ENCODE measurements at regions not wholly inside any gene's neighbourhood (a gene's known extent, or its start where the extent isn't known, plus 50 kb on each side); places are given as distances from the start of the nearest gene placed in this dataset.

DNA sequence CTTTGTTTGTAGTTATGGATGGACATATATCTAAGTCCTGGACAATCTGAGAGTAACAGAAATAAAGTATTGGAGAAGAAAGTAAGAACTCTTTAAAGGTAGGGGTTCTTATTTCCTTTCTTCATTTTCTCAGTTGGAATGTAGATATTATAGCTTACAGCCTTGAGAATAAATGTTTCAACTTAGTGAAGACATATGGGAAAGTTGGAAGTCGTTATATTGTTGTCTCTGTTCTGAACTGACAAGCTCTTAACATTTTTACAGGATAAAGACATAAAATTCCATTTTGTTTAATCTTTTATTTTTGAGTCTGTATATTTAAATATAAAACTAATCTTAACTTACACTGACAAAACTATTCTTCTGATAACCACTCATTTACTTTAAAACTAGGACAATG lies 2187.5 kb upstream of the ACO1 start:
- Histone ChIP-seq H4K20me1 (ENCODE audit: low read depth) (no peaks in the 10 kb centered on the region), H3K9me3 (ENCODE audit: low read depth) (no peaks in the 10 kb centered on the region), H3K9ac (no peak overlapping the region), H3K4me3 (no peak overlapping the region), H3K79me2 (ENCODE audit: low read depth) (no peaks in the 10 kb centered on the region), H3K27me3 (no peaks in the 10 kb centered on the region), H3K27ac (no peak overlapping the region), H2AFZ (replicated peaks) (no peak overlapping the region), H3F3A (ENCODE audit: low read depth) (no peaks in the 10 kb centered on the region), H3K4me1 (no peaks in the 10 kb centered on the region), H3K36me3 (no peaks in the 10 kb centered on the region), H3K4me2 (no peak overlapping the region)
- no peaks in the 10 kb centered on the region for H3K36me3 Mint-ChIP-seq
- H3K27me3 Mint-ChIP-seq (ENCODE audit: insufficient read depth, low read depth): no peaks in the 10 kb centered on the region
- H3K4me3 Mint-ChIP-seq: no peak overlapping the region
- no peaks in the 10 kb centered on the region for H3K4me1 Mint-ChIP-seq
- no peak for DNase-seq (ENCODE audit: low spot score)
- no peak for TF ChIP-seq EZH2phosphoT487 (IDR thresholded peaks at IDR 0.05)
- H3K9me3 Mint-ChIP-seq: peaks cover 17% of the 10 kb centered on the region
- H3K27ac Mint-ChIP-seq: no peak overlapping the region

DNA sequence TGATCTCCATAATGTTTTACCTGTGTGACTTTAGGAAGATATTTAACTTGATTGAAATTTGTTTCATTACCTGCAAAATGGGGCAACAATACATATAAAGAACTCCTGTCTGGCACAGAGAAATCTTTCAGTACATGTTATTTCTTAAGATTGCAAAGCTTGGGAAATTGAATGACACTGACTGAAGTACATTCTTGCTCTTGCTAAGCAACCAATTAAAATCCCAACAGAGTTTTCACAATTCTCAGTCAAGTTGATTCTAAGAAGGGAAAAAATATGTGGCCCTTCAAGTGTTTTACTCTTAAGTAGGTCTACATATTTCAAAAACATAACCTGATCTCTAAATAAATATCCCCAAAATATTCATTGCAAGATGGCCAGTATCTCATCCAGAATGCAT lies 2187.0 kb upstream of the ACO1 start:
- no peaks in the 10 kb centered on the region for H3K4me1 Mint-ChIP-seq
- H3K9me3 Mint-ChIP-seq: peaks cover 17% of the 10 kb centered on the region

DNA sequence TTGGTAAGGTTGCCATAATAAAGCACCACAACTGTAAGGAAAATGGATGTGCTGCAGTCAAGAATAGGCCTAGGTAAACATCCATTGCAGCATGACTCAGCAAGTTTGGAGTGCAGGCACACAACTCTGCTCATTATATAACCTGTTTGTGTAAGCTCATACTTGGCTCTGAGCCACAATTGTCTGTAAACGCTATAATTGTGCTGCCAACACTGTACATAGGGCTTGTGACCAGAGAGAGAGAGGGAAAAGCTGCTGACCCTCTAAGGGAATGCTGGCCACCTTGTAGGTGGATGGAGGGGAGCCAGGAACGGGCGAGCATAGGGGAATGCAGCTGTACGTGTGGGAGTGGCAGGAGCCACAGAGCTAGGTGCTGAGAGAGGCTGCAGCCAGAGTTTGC lies 2186.5 kb upstream of the ACO1 start:
- DNase-seq (ENCODE audit: low spot score): peak; percentile 14
- Histone ChIP-seq H3K4me1 (no peaks in the 10 kb centered on the region), H3K9ac (no peak overlapping the region), H4K20me1 (ENCODE audit: low read depth) (no peaks in the 10 kb centered on the region), H2AFZ (replicated peaks) (no peak overlapping the region), H3K79me2 (ENCODE audit: low read depth) (no peaks in the 10 kb centered on the region), H3K27me3 (no peaks in the 10 kb centered on the region), H3K36me3 (no peaks in the 10 kb centered on the region), H3K4me3 (no peak overlapping the region), H3K4me2 (no peak overlapping the region), H3K27ac (no peak overlapping the region), H3K9me3 (ENCODE audit: low read depth) (no peaks in the 10 kb centered on the region), H3F3A (ENCODE audit: low read depth) (no peaks in the 10 kb centered on the region)
- TF ChIP-seq EZH2 (IDR thresholded peaks at IDR 0.05): no peak
- TF ChIP-seq, protein P1, sequence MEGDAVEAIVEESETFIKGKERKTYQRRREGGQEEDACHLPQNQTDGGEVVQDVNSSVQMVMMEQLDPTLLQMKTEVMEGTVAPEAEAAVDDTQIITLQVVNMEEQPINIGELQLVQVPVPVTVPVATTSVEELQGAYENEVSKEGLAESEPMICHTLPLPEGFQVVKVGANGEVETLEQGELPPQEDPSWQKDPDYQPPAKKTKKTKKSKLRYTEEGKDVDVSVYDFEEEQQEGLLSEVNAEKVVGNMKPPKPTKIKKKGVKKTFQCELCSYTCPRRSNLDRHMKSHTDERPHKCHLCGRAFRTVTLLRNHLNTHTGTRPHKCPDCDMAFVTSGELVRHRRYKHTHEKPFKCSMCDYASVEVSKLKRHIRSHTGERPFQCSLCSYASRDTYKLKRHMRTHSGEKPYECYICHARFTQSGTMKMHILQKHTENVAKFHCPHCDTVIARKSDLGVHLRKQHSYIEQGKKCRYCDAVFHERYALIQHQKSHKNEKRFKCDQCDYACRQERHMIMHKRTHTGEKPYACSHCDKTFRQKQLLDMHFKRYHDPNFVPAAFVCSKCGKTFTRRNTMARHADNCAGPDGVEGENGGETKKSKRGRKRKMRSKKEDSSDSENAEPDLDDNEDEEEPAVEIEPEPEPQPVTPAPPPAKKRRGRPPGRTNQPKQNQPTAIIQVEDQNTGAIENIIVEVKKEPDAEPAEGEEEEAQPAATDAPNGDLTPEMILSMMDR (IDR thresholded peaks at IDR 0.05): no peak
- TF ChIP-seq EZH2phosphoT487 (IDR thresholded peaks at IDR 0.05): no peak
- no peaks in the 10 kb centered on the region for H3K27me3 Mint-ChIP-seq (ENCODE audit: insufficient read depth, low read depth)
- no peak overlapping the region for H3K4me3 Mint-ChIP-seq
- H3K27ac Mint-ChIP-seq: no peak overlapping the region
- H3K36me3 Mint-ChIP-seq: no peaks in the 10 kb centered on the region
- H3K4me1 Mint-ChIP-seq: no peaks in the 10 kb centered on the region
- peaks cover 17% of the 10 kb centered on the region for H3K9me3 Mint-ChIP-seq

More for the DNA sequence above, 2187.0 kb upstream of the ACO1 start:
- H3K36me3 Mint-ChIP-seq: no peaks in the 10 kb centered on the region
- H2AFZ ChIP-seq (replicated peaks): no peak overlapping the region
- no peak for DNase-seq (ENCODE audit: low spot score)
- H3K9ac ChIP-seq: no peak overlapping the region
- no peaks in the 10 kb centered on the region for H3K9me3 ChIP-seq (ENCODE audit: low read depth)
- H3K27ac Mint-ChIP-seq: no peak overlapping the region
- no peaks in the 10 kb centered on the region for H3K36me3 ChIP-seq
- H3K4me2 ChIP-seq: no peak overlapping the region
- no peaks in the 10 kb centered on the region for H3K27me3 ChIP-seq
- H3K4me1 ChIP-seq: no peaks in the 10 kb centered on the region
- no peaks in the 10 kb centered on the region for H3F3A ChIP-seq (ENCODE audit: low read depth)
- H3K79me2 ChIP-seq (ENCODE audit: low read depth): no peaks in the 10 kb centered on the region
- no peak overlapping the region for H3K27ac ChIP-seq
- no peak overlapping the region for H3K4me3 ChIP-seq
- no peaks in the 10 kb centered on the region for H4K20me1 ChIP-seq (ENCODE audit: low read depth)
- no peak overlapping the region for H3K4me3 Mint-ChIP-seq
- H3K27me3 Mint-ChIP-seq (ENCODE audit: insufficient read depth, low read depth): no peaks in the 10 kb centered on the region
- TF ChIP-seq EZH2 (IDR thresholded peaks at IDR 0.05): no peak

DNA sequence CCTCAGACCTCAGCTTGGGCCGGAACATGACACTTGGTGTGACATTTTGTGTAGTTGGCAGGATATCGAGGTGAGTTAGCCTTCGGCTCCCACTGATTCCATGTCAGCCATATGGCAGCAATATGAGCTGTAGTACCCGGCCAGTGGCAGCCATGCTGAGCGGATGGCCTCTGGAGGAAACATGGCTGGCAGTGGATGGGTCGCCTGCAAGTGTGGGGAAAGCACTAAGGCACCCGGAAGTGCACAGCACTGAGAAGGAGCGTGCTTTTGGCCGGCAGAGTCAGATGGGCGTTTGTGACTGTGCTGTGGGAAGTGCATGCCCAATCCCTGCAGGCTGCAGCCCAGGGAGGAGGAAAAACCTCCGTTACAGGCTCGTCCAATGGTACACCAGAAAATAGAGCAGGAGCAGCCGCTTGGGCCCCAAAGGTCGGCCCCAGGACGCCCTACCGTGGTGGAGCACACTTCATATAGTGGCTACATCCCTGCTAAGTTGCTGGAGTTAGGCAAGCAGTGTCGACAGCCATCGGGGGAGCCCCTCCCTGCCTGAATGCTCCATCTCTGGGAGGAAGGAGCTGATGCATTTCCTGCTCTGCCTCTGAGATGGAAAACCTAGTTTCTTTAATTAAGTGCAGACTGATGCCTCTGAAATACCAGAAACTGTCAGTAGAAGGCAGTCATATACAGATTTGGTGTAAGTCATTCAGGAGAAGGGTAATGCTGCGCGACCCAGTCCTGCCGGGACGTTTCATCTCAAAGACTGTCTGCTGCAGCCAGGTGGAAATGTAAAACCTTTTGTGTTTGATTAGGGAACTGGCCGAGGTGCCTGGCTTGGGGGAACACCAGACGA lies 2185.8 kb upstream of the ACO1 start:
- Histone ChIP-seq H3K4me3 (no peak overlapping the region), H3K9me3 (ENCODE audit: low read depth) (no peaks in the 10 kb centered on the region), H3K79me2 (ENCODE audit: low read depth) (no peaks in the 10 kb centered on the region), H3K36me3 (no peaks in the 10 kb centered on the region), H3F3A (ENCODE audit: low read depth) (no peaks in the 10 kb centered on the region), H2AFZ (replicated peaks) (no peak overlapping the region), H4K20me1 (ENCODE audit: low read depth) (no peaks in the 10 kb centered on the region), H3K4me1 (no peaks in the 10 kb centered on the region), H3K4me2 (no peak overlapping the region), H3K9ac (no peak overlapping the region), H3K27me3 (no peaks in the 10 kb centered on the region), H3K27ac (no peak overlapping the region)
- Mint-ChIP-seq H3K9me3 (peaks cover 17% of the 10 kb centered on the region), H3K27ac (no peak overlapping the region), H3K36me3 (no peaks in the 10 kb centered on the region), H3K4me1 (no peaks in the 10 kb centered on the region), H3K4me3 (no peak overlapping the region), H3K27me3 (ENCODE audit: insufficient read depth, low read depth) (no peaks in the 10 kb centered on the region)
- DNase-seq (ENCODE audit: low spot score): no peak
- TF ChIP-seq, protein P1 (IDR thresholded peaks at IDR 0.05): no peak
- TF ChIP-seq EZH2phosphoT487 (IDR thresholded peaks at IDR 0.05) (no peak), EZH2 (IDR thresholded peaks at IDR 0.05) (no peak)

Measured in neural progenitor cell (in vitro differentiated cells).